Gastrocnemius medialis (tissue), 4 donors: ENCODE measurements at regions not wholly inside any gene's neighbourhood (a gene's known extent, or its start where the extent isn't known, plus 50 kb on each side); places are given as distances from the start of the nearest gene placed in this dataset.

Experiments
- CTCF ChIP-seq, 5 experiments: fragments of 450-650 bp in 3 of 5; fragments of 200-600 bp in 2 of 5; sonication (generic) in 2 of 5; IDR thresholded peaks in 4 of 5; conservative IDR thresholded peaks in 1 of 5; 1 replicate in 4 of 5; 2 replicates in 1 of 5; pipeline ENCODE4 v1.5.1; 2016 to 2019; ENCODE audit warnings: antibody characterized with exemption in 5 of 5, mild to moderate bottlenecking in 3 of 5, moderate library complexity in 3 of 5
- POLR2A ChIP-seq, 2 donors: fragments of 450-650 bp; IDR thresholded peaks; one replicate each; pipeline ENCODE4 v1.6.1; 2017; ENCODE audit warnings: antibody characterized with exemption in 2 of 2, mild to moderate bottlenecking in 2 of 2, moderate library complexity in 2 of 2

GRCh38 chr1:184882957-184883815, 91.1 kb downstream of the NIBAN1 start:
- TF ChIP-seq CTCF (IDR thresholded peaks at IDR 0.05 in 4 of 5, conservative IDR thresholded peaks at IDR 0.05 in 1 of 5) (no peak), POLR2A (IDR thresholded peaks at IDR 0.05) (no peak)
